T-helper 1 cell treated with Interleukin-12 subunit alpha and Interleukin-12 subunit beta and Interleukin-4 antibody, amounts not matched to agents 30 μg/mL and 1 μg/mL, for 36 hours (primary cell): ENCODE measurements at regions not wholly inside any gene's neighbourhood (a gene's known extent, or its start where the extent isn't known, plus 50 kb on each side); places are given as distances from the start of the nearest gene placed in this dataset.
A peak's percentile ranks its signal among the peaks of the same experiment; 100 is the strongest.

Experiments used
- H3K27ac Mint-ChIP-seq: one replicate; pipeline ENCODE4 v1.8.0; 2021; ENCODE audit warnings: mild to moderate bottlenecking, mixed read lengths
- H3K27me3 Mint-ChIP-seq: one replicate; pipeline ENCODE4 v1.8.0; 2021; ENCODE audit warnings: low read depth, mixed read lengths
- H3K36me3 Mint-ChIP-seq: one replicate; pipeline ENCODE4 v1.8.0; 2021; ENCODE audit warnings: low read depth, mixed read lengths
- H3K4me1 Mint-ChIP-seq: one replicate; pipeline ENCODE4 v1.8.0; 2021; ENCODE audit warnings: low read depth, mixed read lengths
- H3K4me3 Mint-ChIP-seq: one replicate; pipeline ENCODE4 v1.8.0; 2021; ENCODE audit warnings: mild to moderate bottlenecking, moderate library complexity, mixed read lengths
- H3K9me3 Mint-ChIP-seq: one replicate; pipeline ENCODE4 v1.8.0; 2021; ENCODE audit warnings: mixed read lengths

DNA sequence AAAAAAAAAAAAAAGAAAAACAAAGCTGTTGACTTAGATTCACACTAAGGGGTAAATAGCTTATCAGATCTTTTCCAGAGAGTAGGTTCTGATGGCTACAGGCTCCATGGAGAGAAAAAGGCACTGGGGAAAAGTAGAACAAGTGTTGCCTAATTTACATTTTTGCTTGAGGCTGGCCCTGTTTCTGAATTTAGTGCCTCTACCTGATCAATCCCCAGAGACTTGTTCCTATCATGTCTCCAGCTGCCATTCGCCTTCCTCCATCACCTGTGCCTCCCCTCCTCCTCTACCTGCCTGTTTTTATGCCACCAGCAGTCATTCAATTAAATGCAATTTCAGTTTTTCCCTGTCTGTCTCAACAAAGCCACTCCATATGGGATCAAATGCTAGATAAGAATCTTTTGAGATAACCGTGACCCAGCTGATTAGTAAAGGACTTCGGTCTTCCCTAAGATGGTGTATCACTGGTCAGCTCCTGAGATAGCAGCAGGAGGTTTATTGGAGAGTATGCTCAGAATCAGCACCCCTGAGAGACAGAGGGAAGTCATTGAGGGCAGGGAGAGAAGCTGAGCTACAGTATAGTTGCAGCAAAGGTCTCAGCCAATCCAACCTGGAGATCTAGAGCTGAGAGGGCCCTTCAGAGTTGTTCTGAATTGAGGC is 88.1 kb upstream of the GADL1 start:
- Mint-ChIP-seq H3K4me3 (no peak overlapping the region), H3K27ac (no peak overlapping the region), H3K27me3 (peaks cover 5% of the 10 kb centered on the region), H3K36me3 (peaks cover 2% of the 10 kb centered on the region), H3K4me1 (no peaks in the 10 kb centered on the region), H3K9me3 (no peaks in the 10 kb centered on the region)

DNA sequence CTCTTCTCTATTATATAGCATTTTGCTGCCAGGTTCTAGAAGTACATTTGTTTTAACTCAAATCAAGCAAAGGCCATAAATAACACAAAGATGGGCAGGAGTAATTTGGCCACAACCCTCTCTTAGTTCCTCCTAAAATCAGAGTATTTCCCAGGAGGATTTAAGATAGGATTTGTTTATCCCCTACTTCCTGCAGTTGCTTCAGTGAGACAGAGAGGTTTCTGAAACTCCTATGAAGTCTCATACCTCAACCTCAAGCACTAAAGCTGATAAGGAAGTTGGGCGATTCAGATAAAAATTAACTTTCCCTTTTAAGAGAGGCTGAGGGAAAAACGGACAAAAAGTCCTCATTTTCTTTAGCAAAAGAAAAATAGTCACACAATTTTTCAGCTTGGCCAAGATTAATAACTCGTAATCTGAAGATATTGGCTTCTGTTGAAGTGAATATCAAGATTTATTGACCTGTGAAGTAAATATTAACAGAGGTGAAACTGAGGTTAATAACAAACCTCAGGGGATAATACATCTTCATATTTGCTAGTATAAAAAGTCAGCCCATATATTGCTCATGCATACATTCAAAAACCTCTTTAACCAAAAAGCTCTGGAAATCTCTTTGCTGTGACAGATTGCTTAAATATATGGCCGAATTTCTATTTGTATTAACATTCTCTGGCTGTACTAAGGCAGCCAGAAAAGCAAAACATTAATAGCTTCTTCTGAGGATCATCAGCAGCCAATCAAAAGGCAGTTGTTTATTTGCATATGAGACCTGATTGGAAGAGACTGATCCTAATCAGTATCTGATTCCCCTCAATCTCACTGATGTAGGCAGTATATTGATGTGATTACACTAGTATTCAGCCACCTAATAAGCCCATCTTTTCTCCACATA is 90.6 kb upstream of the GADL1 start:
- peaks cover 26% of the 10 kb centered on the region for H3K27me3 Mint-ChIP-seq
- H3K4me3 Mint-ChIP-seq = no peak overlapping the region
- no peak overlapping the region for H3K27ac Mint-ChIP-seq
- no peaks in the 10 kb centered on the region for H3K9me3 Mint-ChIP-seq
- H3K4me1 Mint-ChIP-seq = no peaks in the 10 kb centered on the region
- H3K36me3 Mint-ChIP-seq = peaks cover 2% of the 10 kb centered on the region

DNA sequence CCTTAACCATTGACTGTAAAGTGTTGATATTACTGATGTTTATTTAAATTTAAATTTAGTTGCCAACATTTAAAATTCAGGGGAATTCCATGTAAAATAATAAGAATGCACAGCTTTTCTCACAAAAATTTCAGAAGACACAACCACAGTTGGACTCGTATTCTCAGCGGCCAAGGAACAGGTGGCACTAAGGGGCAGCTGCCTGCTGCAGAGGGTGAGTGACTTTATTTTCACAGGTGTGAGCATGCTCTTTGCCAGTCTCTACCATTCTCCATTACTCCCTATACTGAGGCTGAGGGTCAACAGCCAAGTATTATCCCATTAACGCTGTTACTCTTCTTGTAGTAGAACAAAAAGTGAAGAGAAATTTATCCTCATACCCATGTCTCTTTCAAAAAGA is 92.1 kb upstream of the GADL1 start:
- no peaks in the 10 kb centered on the region for H3K9me3 Mint-ChIP-seq
- H3K36me3 Mint-ChIP-seq = peaks cover 2% of the 10 kb centered on the region
- no peak overlapping the region for H3K4me3 Mint-ChIP-seq
- no peaks in the 10 kb centered on the region for H3K4me1 Mint-ChIP-seq
- peaks cover 29% of the 10 kb centered on the region for H3K27me3 Mint-ChIP-seq
- no peak overlapping the region for H3K27ac Mint-ChIP-seq

DNA sequence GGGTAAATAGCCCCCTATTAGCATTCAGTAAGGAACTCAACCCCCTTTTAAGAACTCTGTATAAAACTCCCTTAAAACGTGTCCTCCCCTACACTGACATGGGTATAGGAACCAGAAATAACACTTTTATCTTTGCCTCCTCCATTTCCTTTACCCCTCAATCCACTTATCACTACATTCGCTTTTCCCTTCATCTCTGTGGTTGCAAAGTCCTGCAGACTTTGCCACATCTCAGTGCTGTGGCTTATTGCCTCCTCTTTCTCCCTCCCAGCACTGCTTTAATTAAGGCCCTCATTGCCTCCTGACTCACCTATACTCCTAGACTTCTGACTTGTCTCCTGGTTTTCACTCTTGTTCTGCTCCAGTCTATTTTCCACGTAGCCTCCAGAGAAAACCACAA is 94.3 kb upstream of the GADL1 start:
- H3K4me1 Mint-ChIP-seq = no peaks in the 10 kb centered on the region
- no peaks in the 10 kb centered on the region for H3K36me3 Mint-ChIP-seq
- H3K27me3 Mint-ChIP-seq = peaks cover 29% of the 10 kb centered on the region
- no peak overlapping the region for H3K4me3 Mint-ChIP-seq
- no peaks in the 10 kb centered on the region for H3K9me3 Mint-ChIP-seq
- no peak overlapping the region for H3K27ac Mint-ChIP-seq

DNA sequence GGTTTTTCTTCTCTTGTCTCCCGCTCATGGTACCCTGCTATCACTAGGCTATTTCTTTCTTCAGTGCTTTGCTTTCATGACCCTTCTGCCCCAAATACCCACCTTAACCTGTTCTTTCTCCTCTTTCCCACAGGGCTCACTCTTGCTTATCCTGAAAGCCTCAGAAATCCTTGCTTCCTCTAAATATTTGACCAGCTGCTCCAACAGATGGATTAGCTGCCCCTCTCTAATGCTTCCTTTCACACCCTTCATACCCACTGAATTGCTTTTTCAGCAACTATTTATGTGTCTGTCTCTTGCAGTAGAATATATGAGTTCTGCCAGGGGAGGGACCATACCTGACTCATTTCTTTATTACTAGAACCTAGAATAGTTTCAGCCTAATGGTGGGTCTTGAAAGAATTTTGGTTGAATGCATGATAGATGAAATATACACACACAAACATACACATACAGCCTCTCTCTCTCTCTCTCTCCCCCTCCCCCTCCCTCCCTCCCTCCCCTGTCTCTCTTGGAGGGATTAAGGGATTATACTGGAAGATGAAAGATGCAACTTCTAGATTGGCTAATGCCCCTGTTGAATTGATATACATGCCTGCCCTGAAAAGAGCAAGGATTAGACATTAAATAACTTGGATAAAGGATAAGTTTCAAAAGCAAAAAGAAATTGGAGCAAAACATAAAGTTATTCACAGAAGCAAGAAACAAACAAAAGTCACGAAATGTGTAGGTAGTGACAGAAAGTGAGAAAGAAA is 95.0 kb upstream of the GADL1 start:
- Mint-ChIP-seq H3K27me3 (peaks cover 26% of the 10 kb centered on the region), H3K36me3 (no peaks in the 10 kb centered on the region), H3K4me3 (no peak overlapping the region), H3K4me1 (no peaks in the 10 kb centered on the region), H3K9me3 (no peaks in the 10 kb centered on the region), H3K27ac (no peak overlapping the region)

- Mint-ChIP-seq H3K4me1 (no peaks in the 10 kb centered on the region), H3K27ac (no peak overlapping the region), H3K4me3 (no peak overlapping the region), H3K36me3 (no peaks in the 10 kb centered on the region), H3K27me3 (no peaks in the 10 kb centered on the region), H3K9me3 (peaks cover 10% of the 10 kb centered on the region)
Measured at GRCh38 chr3:30996467-30996866, 102.0 kb upstream of the GADL1 start.

DNA sequence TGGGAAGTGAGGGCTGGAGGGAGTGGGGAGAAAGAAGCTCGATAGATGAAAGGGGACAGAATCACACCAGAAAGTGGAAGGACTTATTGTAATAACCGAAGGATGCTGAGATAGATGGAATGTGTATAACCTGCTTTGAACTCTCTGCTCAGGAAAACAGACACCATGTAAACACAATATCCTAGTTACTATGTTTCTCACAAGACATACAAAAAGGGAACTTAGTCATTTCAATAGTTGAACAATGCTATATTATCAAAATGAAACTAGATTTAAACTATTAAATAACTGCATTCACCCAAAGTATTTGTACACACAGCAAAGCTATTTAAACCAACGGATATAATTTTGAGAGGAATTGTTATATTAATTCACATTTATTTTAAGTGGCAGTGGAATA is 108.3 kb upstream of the GADL1 start:
- Mint-ChIP-seq H3K36me3 (peaks cover 2% of the 10 kb centered on the region), H3K27me3 (no peaks in the 10 kb centered on the region), H3K4me3 (no peak overlapping the region), H3K27ac (no peak overlapping the region), H3K9me3 (peaks cover 23% of the 10 kb centered on the region), H3K4me1 (peaks cover 1% of the 10 kb centered on the region)

DNA sequence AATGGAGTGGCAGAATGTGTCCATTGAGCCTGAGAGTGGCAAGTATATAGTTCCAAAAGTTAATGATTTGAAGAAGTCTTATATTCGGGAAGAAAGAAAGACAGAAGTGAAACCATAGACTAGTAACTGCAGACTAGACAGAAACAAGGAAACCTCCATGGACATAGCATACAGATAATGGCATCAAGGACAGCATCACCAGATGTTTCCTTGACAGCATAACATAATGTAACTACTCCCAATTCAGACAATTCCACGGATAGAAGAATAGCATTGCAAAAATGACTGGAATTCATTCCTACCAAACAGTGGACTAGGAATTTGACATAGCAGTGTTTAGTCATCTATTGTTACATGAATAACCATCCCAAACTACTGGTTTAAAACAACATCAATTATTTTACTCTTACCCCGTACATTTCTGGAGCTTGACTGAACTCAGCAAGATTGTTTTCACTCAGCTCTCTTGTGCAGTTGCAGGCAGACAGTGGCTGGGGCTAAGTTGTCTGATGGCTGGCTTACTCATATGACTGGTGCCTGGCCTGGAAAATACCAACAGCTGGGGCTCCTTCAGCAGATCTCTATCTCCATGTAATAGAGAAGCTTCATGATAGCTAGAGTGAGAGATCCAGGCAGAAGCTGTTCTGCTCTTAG is 109.7 kb upstream of the GADL1 start:
- Mint-ChIP-seq H3K27me3 (no peaks in the 10 kb centered on the region), H3K36me3 (peaks cover 4% of the 10 kb centered on the region), H3K4me3 (no peak overlapping the region), H3K27ac (no peak overlapping the region), H3K9me3 (peaks cover 31% of the 10 kb centered on the region), H3K4me1 (peaks cover 9% of the 10 kb centered on the region)

GRCh38 chr3:31008994-31009393 is 114.5 kb upstream of the GADL1 start:
- H3K27me3 Mint-ChIP-seq = peaks cover 3% of the 10 kb centered on the region
- peaks cover 8% of the 10 kb centered on the region for H3K36me3 Mint-ChIP-seq
- H3K9me3 Mint-ChIP-seq = peaks cover 29% of the 10 kb centered on the region
- peaks cover 13% of the 10 kb centered on the region for H3K4me1 Mint-ChIP-seq
- H3K27ac Mint-ChIP-seq = peak overlapping the region; percentile 26
- H3K4me3 Mint-ChIP-seq = no peak overlapping the region

GRCh38 chr3:31009881-31010280 is 115.4 kb upstream of the GADL1 start:
- Mint-ChIP-seq H3K4me3 (no peak overlapping the region), H3K36me3 (peaks cover 8% of the 10 kb centered on the region), H3K9me3 (peaks cover 29% of the 10 kb centered on the region), H3K27me3 (peaks cover 3% of the 10 kb centered on the region), H3K4me1 (peaks cover 13% of the 10 kb centered on the region), H3K27ac (no peak overlapping the region)

GRCh38 chr3:31010491-31010890 is 116.0 kb upstream of the GADL1 start:
- H3K36me3 Mint-ChIP-seq = peaks cover 8% of the 10 kb centered on the region
- peaks cover 13% of the 10 kb centered on the region for H3K4me1 Mint-ChIP-seq
- H3K9me3 Mint-ChIP-seq = peaks cover 29% of the 10 kb centered on the region
- no peak overlapping the region for H3K27ac Mint-ChIP-seq
- no peak overlapping the region for H3K4me3 Mint-ChIP-seq
- H3K27me3 Mint-ChIP-seq = peaks cover 3% of the 10 kb centered on the region

- H3K27ac Mint-ChIP-seq = no peak overlapping the region
- peaks cover 3% of the 10 kb centered on the region for H3K27me3 Mint-ChIP-seq
- no peak overlapping the region for H3K4me3 Mint-ChIP-seq
- H3K36me3 Mint-ChIP-seq = peaks cover 8% of the 10 kb centered on the region
- peaks cover 13% of the 10 kb centered on the region for H3K4me1 Mint-ChIP-seq
- peaks cover 29% of the 10 kb centered on the region for H3K9me3 Mint-ChIP-seq
Measured at GRCh38 chr3:31011380-31011779, 116.9 kb upstream of the GADL1 start.

- Mint-ChIP-seq H3K27ac (no peak overlapping the region), H3K4me1 (peaks cover 13% of the 10 kb centered on the region), H3K27me3 (peaks cover 3% of the 10 kb centered on the region), H3K36me3 (peaks cover 6% of the 10 kb centered on the region), H3K4me3 (no peak overlapping the region), H3K9me3 (peaks cover 21% of the 10 kb centered on the region)
Measured at GRCh38 chr3:31013090-31013489, 118.6 kb upstream of the GADL1 start.

DNA sequence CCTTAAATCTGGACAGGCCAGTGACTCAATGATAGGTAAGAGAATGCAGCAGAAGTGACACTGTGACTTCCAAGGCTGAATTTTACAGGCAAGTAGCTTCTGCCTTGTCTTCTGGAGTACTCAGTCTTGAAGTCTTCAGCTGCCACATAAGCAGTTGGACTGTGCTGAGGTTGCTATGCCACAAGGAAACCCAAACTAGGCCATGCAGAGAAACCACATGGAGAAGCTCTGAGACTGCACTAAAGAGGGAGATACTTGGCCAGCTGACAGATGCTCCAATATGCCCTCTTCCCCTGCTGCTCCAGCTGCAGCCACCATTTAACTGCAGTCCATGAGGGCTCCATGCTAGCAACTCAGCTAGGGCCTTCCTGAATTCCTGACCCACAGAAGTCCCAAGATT is 119.4 kb upstream of the GADL1 start:
- Mint-ChIP-seq H3K27ac (no peak overlapping the region), H3K9me3 (peaks cover 17% of the 10 kb centered on the region), H3K27me3 (peaks cover 3% of the 10 kb centered on the region), H3K36me3 (peaks cover 6% of the 10 kb centered on the region), H3K4me3 (no peak overlapping the region), H3K4me1 (peaks cover 9% of the 10 kb centered on the region)
